ENCODE measurements at regions not wholly inside any gene's neighbourhood (a gene's known extent, or its start where the extent isn't known, plus 50 kb on each side); places are given as distances from the start of the nearest gene placed in this dataset.

GRCh38 chr5:167633114-167633513, 658.3 kb upstream of the WWC1 start:
- Histone ChIP-seq H3K9me3 (no peaks in the 10 kb centered on the region), H3K27ac (no peak overlapping the region), H3K4me1 (no peaks in the 10 kb centered on the region), H3K36me3 (no peaks in the 10 kb centered on the region), H3K4me3 (no peak overlapping the region), H3K27me3 (no peaks in the 10 kb centered on the region)
- ATAC-seq = no peak
- intact Hi-C loops (cut with DNase I; ENCODE audit: low total_unique reads) = no loop called here
- no peak for DNase-seq
- no peak for TF ChIP-seq POLR2A (IDR thresholded peaks at IDR 0.05)
- no peak for TF ChIP-seq CTCF (IDR thresholded peaks at IDR 0.05 in 4 of 5, conservative IDR thresholded peaks at IDR 0.05 in 1 of 5)
- in situ Hi-C loops (cut with MboI; ENCODE audit: low sequenced_read_pairs in 4 of 4) = no loop called here

- Histone ChIP-seq H3K4me1 (no peaks in the 10 kb centered on the region), H3K27ac (no peak overlapping the region), H3K27me3 (no peaks in the 10 kb centered on the region), H3K9me3 (no peaks in the 10 kb centered on the region), H3K4me3 (no peak overlapping the region), H3K36me3 (no peaks in the 10 kb centered on the region)
- no peak for TF ChIP-seq POLR2A (IDR thresholded peaks at IDR 0.05)
- no peak for TF ChIP-seq CTCF (IDR thresholded peaks at IDR 0.05 in 4 of 5, conservative IDR thresholded peaks at IDR 0.05 in 1 of 5)
- DNase-seq = no peak
- intact Hi-C loops (cut with DNase I; ENCODE audit: low total_unique reads) = no loop called here
- in situ Hi-C loops (cut with MboI; ENCODE audit: low sequenced_read_pairs in 4 of 4) = no loop called here
- no peak for ATAC-seq
Observed at GRCh38 chr5:167633931-167634341, 657.5 kb upstream of the WWC1 start.

- Histone ChIP-seq H3K27ac (no peak overlapping the region), H3K9me3 (no peaks in the 10 kb centered on the region), H3K36me3 (no peaks in the 10 kb centered on the region), H3K4me3 (no peak overlapping the region), H3K4me1 (no peaks in the 10 kb centered on the region), H3K27me3 (no peaks in the 10 kb centered on the region)
- ATAC-seq (no peak), DNase-seq (no peak)
- in situ Hi-C loops (cut with MboI; ENCODE audit: low sequenced_read_pairs in 4 of 4) = no loop called here
- TF ChIP-seq CTCF (IDR thresholded peaks at IDR 0.05 in 4 of 5, conservative IDR thresholded peaks at IDR 0.05 in 1 of 5) (no peak), POLR2A (IDR thresholded peaks at IDR 0.05) (no peak)
- intact Hi-C loops (cut with DNase I; ENCODE audit: low total_unique reads) = no loop called here
Observed at GRCh38 chr5:167634432-167634831, 657.0 kb upstream of the WWC1 start.

GRCh38 chr5:167638816-167639215, 652.6 kb upstream of the WWC1 start:
- Histone ChIP-seq H3K4me3 (no peak overlapping the region), H3K4me1 (no peaks in the 10 kb centered on the region), H3K9me3 (no peaks in the 10 kb centered on the region), H3K27ac (no peak overlapping the region), H3K27me3 (no peaks in the 10 kb centered on the region), H3K36me3 (no peaks in the 10 kb centered on the region)
- DNase-seq = no peak
- in situ Hi-C loops (cut with MboI; ENCODE audit: low sequenced_read_pairs in 4 of 4) (no loop called here), intact Hi-C loops (cut with DNase I; ENCODE audit: low total_unique reads) (no loop called here)
- no peak for ATAC-seq
- no peak for TF ChIP-seq POLR2A (IDR thresholded peaks at IDR 0.05)
- TF ChIP-seq CTCF (IDR thresholded peaks at IDR 0.05 in 4 of 5, conservative IDR thresholded peaks at IDR 0.05 in 1 of 5) = no peak

GRCh38 chr5:167639273-167639672, 652.2 kb upstream of the WWC1 start:
- DNase-seq = no peak
- no peak for ATAC-seq
- H3K4me3 ChIP-seq = no peak overlapping the region
- H3K36me3 ChIP-seq = no peaks in the 10 kb centered on the region
- H3K4me1 ChIP-seq = no peaks in the 10 kb centered on the region
- H3K27me3 ChIP-seq = no peaks in the 10 kb centered on the region
- intact Hi-C loops (cut with DNase I; ENCODE audit: low total_unique reads) = no loop called here
- H3K27ac ChIP-seq = no peak overlapping the region
- H3K9me3 ChIP-seq = no peaks in the 10 kb centered on the region
- in situ Hi-C loops (cut with MboI; ENCODE audit: low sequenced_read_pairs in 4 of 4) = no loop called here
- TF ChIP-seq CTCF (IDR thresholded peaks at IDR 0.05 in 4 of 5, conservative IDR thresholded peaks at IDR 0.05 in 1 of 5) (no peak), POLR2A (IDR thresholded peaks at IDR 0.05) (no peak)

All from gastrocnemius medialis (tissue), 4 donors.